Transverse colon (tissue), 4 donors: ENCODE measurements at regions not wholly inside any gene's neighbourhood (a gene's known extent, or its start where the extent isn't known, plus 50 kb on each side); places are given as distances from the start of the nearest gene placed in this dataset.
A peak's percentile ranks its signal among the peaks of the same experiment; 100 is the strongest.

Source experiments
- DNase-seq: peaks from one replicate; pipeline ENCODE4 v3.0.0-alpha.2; 2019
- H3K27ac ChIP-seq, 4 donors: fragments of 200-600 bp; sonication (generic); 2 replicates each; pipeline ENCODE4 v1.5.1; 2016 to 2018; ENCODE audit warnings: inconsistent platforms in 4 of 4
- H3K27me3 ChIP-seq: fragments of 200-600 bp; sonication (generic); 2 replicates; pipeline ENCODE4 v1.5.1; 2017; ENCODE audit warnings: inconsistent platforms
- H3K36me3 ChIP-seq, 4 donors: fragments of 200-600 bp; sonication (generic); 2 replicates each; pipeline ENCODE4 v1.5.1; 2017 to 2019; ENCODE audit warnings: inconsistent platforms in 4 of 4
- H3K4me1 ChIP-seq, 4 donors: fragments of 200-600 bp; sonication (generic); 2 replicates each; pipeline ENCODE4 v1.5.1; 2017 to 2020; ENCODE audit warnings: inconsistent platforms in 4 of 4
- H3K4me3 ChIP-seq, 4 donors: fragments of 200-600 bp; sonication (generic); 1 replicate in 1 of 4; 2 replicates in 3 of 4; pipeline versions ENCODE4 v1.5.1 to v1.6.1; 2017 to 2019; ENCODE audit warnings: inconsistent platforms in 4 of 4
- H3K9me3 ChIP-seq, 2 donors: fragments of 200-600 bp; sonication (generic); 2 replicates each; pipeline ENCODE4 v1.5.1; 2017 to 2019; ENCODE audit warnings: inconsistent platforms in 2 of 2
- POLR2AphosphoS5 ChIP-seq, 3 donors: sonication (generic); formaldehyde crosslinking; IDR thresholded peaks; one replicate each; pipeline ENCODE4 v1.6.1; 2016; ENCODE audit warnings: antibody characterized with exemption in 3 of 3
- WGBS, 2 donors: methylation state at CpG; one replicate each; pipeline ENCODE4 v1.1.5; 2018; ENCODE audit warnings: low coverage in 1 of 2; 5-methylcytosine and 5-hydroxymethylcytosine counted together
- in situ Hi-C, 4 donors: fragments of 200-750 bp; cut with MboI; loops; one replicate each; pipeline versions ENCODE4 v1.15.0 to v1.15.1; 2017; ENCODE audit warnings: low sequenced_read_pairs in 3 of 4, low pct_ligation_motif_present in 1 of 4, low pct_unique_long_range_greater_than_20kb in 1 of 4
- intact Hi-C: fragments of 100-400 bp; cut with DNase I; formaldehyde crosslinking; loops from one replicate; pipeline ENCODE4 v1.15.1; 2023; ENCODE audit warnings: low total_unique reads
- TF ChIP-seq, protein P1 (sequence below), 5 experiments: fragments of 200-600 bp in 3 of 5; fragments of 450-650 bp in 2 of 5; sonication (generic) in 3 of 5; IDR thresholded peaks; 1 replicate in 2 of 5; 2 replicates in 3 of 5; pipeline ENCODE4 v1.5.1; 2016 to 2017; ENCODE audit warnings: antibody characterized with exemption in 5 of 5, inconsistent platforms in 3 of 5, mild to moderate bottlenecking in 2 of 5, moderate library complexity in 1 of 5

DNA sequence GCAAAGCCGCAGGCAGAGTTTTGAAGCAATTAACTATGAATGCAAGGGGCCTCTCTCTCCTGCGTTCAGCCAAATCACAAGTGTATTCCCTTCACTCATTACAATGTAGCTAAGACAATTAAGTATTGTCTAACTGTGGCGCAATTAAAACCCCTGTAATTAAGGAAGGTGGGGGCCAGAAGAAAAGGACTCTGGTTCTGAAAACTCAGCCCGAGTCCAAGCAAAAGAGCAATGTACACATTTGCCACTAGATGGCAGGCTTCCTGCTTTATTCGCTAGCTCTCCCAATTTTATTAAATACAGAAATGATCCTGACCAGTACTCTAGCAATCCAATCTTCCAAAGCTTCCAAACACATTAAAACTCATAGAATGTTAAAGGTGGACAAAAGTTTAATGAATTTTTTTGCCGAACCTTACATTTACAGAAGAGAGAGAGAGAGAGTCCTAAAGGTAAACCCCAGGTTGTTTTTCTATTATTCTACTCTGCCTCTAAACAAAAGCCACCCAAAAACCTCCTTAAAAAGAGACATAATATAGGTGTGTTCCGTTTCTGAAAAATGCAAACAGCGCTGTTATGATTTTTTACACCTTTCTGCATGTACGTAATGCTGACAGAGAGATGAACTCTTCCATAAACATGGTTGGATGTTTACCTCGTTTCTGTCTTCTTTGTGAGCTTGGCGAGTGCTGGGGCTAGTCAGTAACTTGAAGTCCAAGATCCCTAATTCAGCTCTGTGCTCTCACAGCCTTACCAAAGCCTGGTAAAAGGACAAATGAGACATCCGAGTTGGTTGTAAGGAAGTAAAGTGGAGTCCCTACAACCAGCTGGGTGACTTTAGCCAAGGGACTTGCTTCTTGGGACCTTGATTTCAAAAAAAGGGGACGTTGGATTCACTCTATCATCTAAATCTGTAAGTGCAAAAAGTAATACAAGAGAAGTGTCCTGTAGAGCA, 50.9 kb upstream of the VASH1 start:
- 12 to 29% methylated on average over 9 to 13 of the region's 13 CpGs for whole genome bisulfite sequencing, 2 donors
- H3K4me1 ChIP-seq, result no peaks in the 10 kb centered on the region
- no peak for TF ChIP-seq POLR2AphosphoS5 (IDR thresholded peaks at IDR 0.05)
- TF ChIP-seq, protein P1, sequence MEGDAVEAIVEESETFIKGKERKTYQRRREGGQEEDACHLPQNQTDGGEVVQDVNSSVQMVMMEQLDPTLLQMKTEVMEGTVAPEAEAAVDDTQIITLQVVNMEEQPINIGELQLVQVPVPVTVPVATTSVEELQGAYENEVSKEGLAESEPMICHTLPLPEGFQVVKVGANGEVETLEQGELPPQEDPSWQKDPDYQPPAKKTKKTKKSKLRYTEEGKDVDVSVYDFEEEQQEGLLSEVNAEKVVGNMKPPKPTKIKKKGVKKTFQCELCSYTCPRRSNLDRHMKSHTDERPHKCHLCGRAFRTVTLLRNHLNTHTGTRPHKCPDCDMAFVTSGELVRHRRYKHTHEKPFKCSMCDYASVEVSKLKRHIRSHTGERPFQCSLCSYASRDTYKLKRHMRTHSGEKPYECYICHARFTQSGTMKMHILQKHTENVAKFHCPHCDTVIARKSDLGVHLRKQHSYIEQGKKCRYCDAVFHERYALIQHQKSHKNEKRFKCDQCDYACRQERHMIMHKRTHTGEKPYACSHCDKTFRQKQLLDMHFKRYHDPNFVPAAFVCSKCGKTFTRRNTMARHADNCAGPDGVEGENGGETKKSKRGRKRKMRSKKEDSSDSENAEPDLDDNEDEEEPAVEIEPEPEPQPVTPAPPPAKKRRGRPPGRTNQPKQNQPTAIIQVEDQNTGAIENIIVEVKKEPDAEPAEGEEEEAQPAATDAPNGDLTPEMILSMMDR (IDR thresholded peaks at IDR 0.05), result peak; percentile 61 to 77 (median 76)
- intact Hi-C loops (loop anchor here (10.0 kb wide), 1 partner anchor 74 kb away; no protein-coding TSS in a partner anchor), in situ Hi-C loops (loop anchor here in 2 of 4 donors (10.0 kb wide), 1 partner anchor 74 kb away; no protein-coding TSS in a partner anchor)
- H3K36me3 ChIP-seq, result no peaks in the 10 kb centered on the region
- H3K9me3 ChIP-seq, result no peaks in the 10 kb centered on the region
- no peak overlapping the region for H3K4me3 ChIP-seq
- DNase-seq, result no peak
- no peak overlapping the region for H3K27ac ChIP-seq
- H3K27me3 ChIP-seq, result peaks cover 3% of the 10 kb centered on the region
